Tibial nerve (tissue), 4 donors: ENCODE measurements at regions not wholly inside any gene's neighbourhood (a gene's known extent, or its start where the extent isn't known, plus 50 kb on each side); places are given as distances from the start of the nearest gene placed in this dataset.

Source experiments
- EP300 ChIP-seq, 2 donors: sonication (generic); formaldehyde crosslinking; IDR thresholded peaks; one replicate each; pipeline ENCODE4 v1.6.1; 2017; ENCODE audit warnings: antibody characterized with exemption in 2 of 2, mild to moderate bottlenecking in 1 of 2
- TF ChIP-seq, protein P1 (sequence below), 5 experiments: fragments of 200-600 bp in 3 of 5; fragments of 450-650 bp in 2 of 5; sonication (generic) in 3 of 5; IDR thresholded peaks; one replicate each; pipeline ENCODE4 v1.5.1; 2016 to 2019; ENCODE audit warnings: antibody characterized with exemption in 5 of 5, mild to moderate bottlenecking in 3 of 5, moderate library complexity in 2 of 5

DNA sequence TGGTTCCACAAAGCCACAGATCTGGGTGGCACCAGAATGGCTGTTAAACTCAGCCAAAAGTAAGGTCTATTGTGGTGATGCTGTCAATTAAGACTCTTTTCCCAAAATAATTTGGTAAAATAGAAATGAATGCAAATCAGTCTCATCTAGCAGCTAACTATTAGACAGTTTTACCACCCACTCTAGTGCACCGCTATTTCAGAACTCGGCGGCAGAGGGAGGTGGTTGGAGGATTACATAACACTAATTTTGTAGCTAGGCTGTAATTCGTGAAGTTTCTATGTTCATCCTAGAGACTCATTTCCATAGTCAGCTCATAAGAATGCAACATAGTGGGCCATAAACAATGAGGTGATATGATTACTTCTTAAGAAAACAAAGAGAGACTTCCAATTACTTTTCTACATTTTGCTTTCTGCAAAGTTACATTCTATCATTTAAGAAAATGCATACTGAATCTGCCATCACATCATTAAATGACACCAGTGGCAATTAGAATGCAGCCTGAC, 413.8 kb downstream of the FBXO15 start:
- no peak for TF ChIP-seq EP300 (IDR thresholded peaks at IDR 0.05)
- TF ChIP-seq, protein P1, sequence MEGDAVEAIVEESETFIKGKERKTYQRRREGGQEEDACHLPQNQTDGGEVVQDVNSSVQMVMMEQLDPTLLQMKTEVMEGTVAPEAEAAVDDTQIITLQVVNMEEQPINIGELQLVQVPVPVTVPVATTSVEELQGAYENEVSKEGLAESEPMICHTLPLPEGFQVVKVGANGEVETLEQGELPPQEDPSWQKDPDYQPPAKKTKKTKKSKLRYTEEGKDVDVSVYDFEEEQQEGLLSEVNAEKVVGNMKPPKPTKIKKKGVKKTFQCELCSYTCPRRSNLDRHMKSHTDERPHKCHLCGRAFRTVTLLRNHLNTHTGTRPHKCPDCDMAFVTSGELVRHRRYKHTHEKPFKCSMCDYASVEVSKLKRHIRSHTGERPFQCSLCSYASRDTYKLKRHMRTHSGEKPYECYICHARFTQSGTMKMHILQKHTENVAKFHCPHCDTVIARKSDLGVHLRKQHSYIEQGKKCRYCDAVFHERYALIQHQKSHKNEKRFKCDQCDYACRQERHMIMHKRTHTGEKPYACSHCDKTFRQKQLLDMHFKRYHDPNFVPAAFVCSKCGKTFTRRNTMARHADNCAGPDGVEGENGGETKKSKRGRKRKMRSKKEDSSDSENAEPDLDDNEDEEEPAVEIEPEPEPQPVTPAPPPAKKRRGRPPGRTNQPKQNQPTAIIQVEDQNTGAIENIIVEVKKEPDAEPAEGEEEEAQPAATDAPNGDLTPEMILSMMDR (IDR thresholded peaks at IDR 0.05) = no peak
